OCI-LY7 (cell line): ENCODE measurements at regions not wholly inside any gene's neighbourhood (a gene's known extent, or its start where the extent isn't known, plus 50 kb on each side); places are given as distances from the start of the nearest gene placed in this dataset.

ENCODE experiments used
- CTCF ChIP-seq: fragments of 200-600 bp; sonication (generic); conservative IDR thresholded peaks from 2 replicates; pipeline ENCODE4 v1.5.1; 2014; ENCODE audit warnings: mild to moderate bottlenecking, antibody characterized with exemption, low read length, moderate library complexity, mixed read lengths
- EZH2phosphoT487 ChIP-seq: fragments of 200-600 bp; sonication (generic); IDR thresholded peaks from 2 replicates; pipeline ENCODE4 v1.6.1; 2018; ENCODE audit warnings: low read depth, borderline replicate concordance, mild to moderate bottlenecking, mixed run types, antibody characterized with exemption, low read length, moderate library complexity, mixed read lengths

GRCh38 chr2:150036622-150037021 is 449.0 kb upstream of the MMADHC start:
- TF ChIP-seq CTCF = no peak
- TF ChIP-seq EZH2phosphoT487 = no peak
